NCI-H82 (cell line): ENCODE measurements at regions not wholly inside any gene's neighbourhood (a gene's known extent, or its start where the extent isn't known, plus 50 kb on each side); places are given as distances from the start of the nearest gene placed in this dataset.
A peak's percentile ranks its signal among the peaks of the same experiment; 100 is the strongest.
"Not testable (repeated sequence)": the region's sequence is repeated elsewhere in the genome, so short reads cannot be mapped to it uniquely, and the experiment has no call there.

Experiments
- DNase-seq: peaks from one replicate; lab custom pipeline; 2025; lab: John Stamatoyannopoulos, UW

DNA sequence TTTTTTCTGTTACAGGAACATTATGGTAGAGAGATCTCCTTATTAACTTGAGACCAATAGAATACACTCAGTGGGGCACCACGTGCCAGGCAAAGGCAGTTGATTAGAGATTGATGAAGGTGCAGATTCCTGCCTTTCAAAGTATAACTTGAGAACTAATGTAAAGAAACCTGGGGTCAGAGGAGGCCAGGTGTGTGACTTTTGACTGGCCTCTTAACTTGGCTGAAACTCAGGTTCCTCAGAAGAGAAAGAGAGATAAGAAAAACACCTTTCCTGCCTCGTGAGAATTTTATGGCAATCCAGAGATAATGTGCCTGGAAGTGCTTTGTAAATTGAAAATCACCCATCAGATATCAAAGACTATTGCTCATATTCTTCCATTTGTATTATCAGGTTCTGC lies 110.7 kb upstream of the GZMB start:
- no peak for DNase-seq

DNA sequence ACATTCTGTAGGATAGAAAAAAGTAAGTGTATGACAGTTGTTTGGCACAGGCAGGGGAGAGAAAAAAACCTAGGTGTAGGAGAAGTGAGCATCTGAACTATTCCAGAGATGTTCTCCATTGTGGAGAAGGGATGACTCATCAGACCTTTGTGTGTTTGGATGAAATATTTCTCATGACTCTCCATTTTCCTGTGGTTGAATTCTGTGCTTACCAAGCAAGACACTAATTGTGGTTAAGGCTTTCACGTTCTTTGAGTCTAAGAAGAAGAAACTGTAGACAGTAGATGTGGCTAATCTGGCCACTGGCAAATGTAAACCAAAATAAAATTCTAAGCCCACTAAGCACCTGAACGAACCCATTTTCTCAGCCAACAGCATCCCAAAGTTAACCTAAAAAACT lies 107.9 kb upstream of the GZMB start:
- no peak for DNase-seq

DNA sequence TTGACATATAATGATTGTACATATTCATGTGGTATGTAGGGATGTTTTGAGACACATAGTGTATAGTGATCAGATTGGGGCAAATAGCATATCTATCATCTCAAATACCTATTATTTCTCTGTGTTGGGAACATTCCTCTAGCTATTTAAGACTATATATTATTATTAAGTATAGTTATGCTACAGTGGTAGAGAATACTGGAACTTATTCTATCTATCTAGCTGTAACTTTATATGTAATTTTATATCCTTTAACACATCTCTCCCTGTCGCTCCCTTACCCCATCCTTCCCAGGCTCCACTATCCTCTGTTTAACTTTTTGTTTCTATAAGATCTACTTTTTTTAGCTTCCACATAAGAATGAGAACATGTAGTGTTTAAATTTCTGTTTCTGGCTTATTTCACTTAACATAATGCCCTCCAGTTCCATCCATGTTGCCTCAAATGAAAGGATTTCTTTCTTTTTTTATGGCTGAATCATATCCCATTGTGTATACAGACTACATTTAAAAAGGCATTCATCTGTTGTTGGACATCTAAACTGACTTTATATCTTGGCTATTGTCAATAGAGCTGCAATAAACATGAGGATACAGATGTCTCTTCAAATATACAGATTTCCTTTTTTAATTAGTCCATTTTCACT lies 102.1 kb upstream of the GZMB start:
- DNase-seq = no peak

DNA sequence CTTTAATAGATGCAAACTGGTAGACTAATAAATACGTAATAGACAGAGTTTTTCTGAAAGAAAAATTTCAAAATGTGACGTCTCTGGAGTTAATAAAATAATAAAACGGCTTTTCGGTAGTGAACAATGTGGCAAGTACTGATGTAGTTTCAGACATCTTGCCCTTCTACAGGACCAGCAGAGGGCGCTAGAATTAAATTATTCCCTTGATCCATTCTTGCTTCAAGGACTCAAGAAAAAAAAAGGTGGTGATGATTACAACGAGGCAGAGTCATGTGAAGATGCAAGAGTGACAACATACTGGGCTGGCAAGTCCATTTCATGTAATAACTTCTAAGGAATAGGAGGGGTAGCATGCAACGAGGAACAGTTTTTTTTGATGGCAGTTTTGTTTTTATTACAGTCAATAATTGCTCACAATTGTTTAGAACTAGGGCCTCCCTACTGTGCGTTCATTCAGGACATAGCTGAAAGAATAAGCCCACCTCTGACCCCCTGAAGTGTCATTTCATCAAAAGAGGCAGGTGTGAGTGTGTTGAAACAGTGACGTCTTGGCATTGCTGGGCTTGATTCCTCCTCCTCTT lies 101.0 kb upstream of the GZMB start:
- peak; percentile 78 for DNase-seq

DNA sequence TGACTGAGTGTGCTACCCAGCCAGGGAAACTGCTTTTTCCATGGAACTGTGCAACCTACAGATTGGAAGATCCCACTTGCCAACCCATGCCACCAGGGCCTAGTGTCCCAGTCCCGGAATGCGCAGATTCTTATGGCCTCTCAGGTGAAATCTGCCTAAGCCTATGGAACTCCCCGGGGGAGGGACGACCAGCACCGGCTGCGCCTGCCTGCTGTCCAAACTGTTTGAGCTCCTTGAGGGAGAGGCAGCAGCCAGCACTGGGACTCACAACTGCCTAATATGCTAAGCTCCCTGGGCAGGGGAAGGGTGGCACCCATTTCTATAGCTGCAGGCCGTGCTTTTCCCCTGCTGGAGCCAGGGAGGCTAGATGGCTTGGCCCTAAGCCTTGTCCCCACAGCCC lies 92.5 kb upstream of the GZMB start:
- no peak for DNase-seq

DNA sequence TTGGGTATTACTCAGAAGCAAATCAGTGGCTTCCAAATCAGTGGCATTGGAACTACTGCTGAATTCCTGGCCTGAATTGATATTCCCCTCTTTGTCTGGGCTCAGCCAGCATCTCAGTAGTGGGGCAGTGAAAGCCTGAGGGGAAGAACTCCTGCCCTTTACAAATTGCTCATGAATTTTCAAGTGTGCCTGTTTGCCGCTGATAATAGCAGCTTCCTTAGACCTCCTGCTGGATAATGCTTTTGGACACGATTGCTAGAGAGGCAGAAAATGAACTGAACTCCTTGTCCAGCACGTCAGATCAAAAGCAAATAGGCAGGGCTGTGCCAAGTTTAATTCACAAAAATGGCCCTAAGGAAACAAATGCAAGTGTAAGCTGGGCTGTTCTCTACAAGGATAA lies 91.3 kb upstream of the GZMB start:
- no peak for DNase-seq

DNA sequence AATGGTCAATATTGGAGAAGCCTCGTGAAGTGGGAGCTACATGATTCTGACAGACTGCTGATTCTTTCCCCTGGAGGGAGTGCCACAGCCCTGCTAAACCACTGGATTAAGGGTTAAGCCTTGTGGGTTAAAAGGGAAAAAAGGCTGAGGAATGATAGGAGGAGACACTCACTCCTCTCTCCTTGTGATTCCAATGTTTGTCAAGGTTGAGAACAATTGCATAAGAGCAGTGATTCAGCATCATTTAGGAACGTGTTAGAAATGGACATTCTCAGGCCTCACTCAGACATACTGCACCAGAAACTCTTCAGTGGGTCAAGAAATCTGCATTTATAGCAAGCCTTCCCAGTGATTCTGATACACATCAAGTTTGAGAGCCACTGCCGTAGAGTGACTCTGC lies 87.8 kb upstream of the GZMB start:
- peak; percentile 12 for DNase-seq

DNA sequence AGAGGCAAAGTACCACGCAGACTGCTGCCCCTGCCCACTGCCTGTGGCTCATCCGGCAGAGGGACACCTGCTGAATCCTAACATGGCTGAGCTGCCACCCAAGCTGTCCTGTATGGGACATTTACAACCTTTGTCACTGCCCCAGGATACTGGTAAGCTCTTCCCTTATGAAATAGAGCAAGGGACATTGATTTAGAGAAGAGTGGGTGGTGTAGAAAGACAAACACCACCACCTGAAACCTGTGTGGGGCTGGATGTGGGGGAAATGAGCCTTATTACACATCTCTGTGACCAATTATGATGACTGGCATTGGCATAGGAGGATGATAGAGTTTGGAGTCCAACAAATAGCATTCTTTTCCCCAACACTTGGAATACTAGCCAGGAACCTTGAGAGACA lies 81.2 kb upstream of the GZMB start:
- DNase-seq = no peak

DNA sequence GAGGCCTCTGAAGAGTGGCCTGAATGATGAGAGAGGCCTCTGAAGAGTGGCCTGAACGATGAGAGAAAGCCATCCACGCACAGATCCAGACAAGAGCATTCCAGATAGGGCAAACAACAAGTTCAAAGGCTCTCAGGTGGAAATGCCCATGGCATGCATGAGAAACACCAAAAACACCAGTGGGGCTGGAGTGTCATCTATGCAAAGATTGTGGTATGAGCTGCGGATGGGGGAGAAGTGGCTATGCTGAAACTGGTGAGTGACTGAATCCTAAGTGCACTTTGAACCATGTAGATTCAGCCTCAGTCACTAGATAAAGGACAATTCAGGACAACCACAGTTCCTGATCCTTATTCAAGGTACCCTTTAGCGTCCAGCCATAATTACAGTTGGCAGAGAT lies 79.4 kb upstream of the GZMB start:
- no peak for DNase-seq

DNA sequence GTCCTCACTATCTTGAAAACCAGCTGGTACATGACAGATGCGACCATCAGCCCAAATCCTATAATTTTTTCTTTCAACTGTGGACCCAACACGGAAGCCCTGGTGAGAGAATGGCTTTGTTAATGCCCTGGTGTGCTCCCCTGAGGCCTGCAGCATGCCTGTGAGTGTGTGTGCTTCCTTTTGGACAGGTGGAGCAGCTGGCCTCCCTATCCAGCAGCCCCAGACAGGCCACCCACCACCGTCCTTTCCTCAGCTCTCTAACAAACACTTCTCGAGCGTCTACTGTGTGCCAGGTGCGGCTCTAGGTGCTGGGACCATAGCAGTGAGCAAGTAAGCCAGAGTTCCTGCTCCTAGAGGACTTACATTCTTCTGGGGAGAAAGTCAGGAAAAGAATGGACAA lies 78.9 kb upstream of the GZMB start:
- peak; percentile 46 for DNase-seq

DNA sequence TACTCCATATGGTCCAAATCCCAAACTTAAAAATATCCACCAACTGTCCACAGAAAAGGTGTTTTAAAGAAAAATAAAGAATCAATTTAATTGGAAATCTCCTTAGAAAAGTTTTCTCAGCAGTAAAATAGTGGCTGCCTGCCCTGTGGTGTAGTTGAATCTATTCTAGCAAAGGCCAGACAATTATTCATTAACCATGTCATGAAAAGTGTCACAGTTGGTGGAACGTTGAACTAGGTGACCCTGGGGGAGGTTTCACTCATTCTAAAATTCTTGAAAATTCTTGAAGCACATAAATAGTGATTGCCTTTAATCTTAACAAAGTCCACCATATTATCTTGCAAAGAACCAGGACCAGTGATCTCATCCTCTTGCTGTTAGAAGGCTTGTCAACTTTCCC lies 78.4 kb upstream of the GZMB start:
- no peak for DNase-seq

DNA sequence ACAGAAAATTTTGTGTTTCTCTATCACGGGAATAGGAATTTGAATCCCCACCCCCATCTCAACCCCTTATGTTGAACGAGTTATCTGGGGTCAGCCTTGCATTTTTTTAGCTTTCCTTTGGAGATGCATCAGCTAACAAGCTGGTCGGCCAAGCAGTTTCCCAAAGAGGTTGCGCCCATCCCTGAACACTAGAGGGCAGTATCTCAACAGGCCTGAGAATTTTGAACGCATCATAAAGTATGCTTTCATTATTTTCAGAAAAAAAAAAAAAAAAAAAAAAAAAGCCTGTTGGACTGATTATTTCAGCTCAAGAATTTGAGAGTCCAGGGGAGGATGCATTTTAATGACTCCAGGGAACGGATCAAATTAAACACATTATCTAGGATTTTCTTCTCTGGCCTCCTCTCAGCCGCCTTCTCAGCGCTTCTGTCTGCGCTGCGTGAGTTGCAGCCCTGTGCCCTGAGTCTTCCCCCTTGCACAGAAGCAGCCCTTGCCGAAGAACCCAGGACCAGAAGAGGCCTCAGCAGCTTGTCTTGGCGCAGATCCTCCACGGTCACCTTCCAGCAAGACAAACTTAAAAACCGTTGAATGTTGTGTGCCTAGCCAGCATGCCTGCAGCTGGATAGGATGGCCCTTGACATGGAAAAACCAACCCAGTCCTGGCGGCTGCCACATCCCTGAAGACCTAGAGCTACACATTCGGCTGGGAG lies 76.6 kb upstream of the GZMB start:
- peak; percentile 50 for DNase-seq

DNA sequence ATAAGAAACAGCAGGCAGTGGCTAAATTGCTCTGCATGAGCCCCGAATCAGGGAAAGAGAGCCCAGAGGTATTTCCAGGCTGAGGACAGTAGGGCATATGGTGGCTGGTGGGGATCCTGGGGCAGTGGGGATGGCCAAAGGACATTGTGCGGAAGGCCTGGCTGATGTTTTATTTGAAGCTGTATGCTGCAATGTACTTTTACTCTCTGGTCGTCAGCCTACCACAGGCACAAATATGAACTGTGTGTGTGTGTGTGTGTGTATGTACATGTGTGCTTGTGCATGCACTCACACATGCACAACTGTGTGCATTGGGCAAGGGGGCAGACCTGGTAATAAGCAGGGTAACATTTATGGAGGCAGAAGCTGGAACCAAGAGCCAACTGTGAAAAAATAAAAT lies 74.7 kb upstream of the GZMB start:
- DNase-seq = no peak

DNA sequence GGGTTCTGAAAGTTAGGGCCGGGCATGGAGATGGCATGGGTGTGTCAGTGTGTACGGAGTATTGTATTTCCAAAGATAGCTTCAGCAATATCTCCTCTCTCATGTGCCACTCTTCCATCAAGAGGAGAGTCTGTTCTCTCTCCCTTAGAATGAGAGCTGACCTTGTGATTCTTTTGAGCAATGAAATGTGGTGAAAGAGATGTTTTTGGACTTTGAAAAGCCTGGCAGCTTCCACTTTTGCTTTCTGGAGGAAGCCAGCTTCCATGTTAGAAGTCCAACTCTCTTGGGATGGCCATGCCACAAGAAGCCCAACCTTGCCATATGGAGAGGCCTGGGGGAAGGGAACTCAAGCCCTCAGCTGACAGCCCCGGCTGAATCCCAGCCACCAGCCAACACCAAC lies 72.4 kb upstream of the GZMB start:
- DNase-seq = no peak

DNA sequence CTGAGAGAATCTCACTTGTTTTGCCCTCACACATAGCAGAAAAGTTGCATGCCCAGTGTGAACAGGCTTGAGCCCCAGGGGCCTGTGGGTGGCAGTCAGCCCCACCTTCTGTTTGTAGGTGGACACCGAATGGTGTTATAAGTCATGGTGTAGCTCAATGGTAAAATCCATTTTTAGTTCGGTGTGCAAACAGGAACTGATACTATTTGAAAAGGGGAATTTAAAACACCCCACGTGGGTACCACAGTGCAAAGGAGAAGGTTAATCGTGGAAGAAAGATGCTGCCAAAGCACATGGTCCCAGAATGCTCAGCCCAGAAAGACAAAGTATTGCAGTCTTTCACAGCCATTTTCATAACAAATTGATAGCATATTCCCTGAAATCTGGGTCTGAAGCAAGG lies 71.8 kb upstream of the GZMB start:
- DNase-seq = no peak

DNA sequence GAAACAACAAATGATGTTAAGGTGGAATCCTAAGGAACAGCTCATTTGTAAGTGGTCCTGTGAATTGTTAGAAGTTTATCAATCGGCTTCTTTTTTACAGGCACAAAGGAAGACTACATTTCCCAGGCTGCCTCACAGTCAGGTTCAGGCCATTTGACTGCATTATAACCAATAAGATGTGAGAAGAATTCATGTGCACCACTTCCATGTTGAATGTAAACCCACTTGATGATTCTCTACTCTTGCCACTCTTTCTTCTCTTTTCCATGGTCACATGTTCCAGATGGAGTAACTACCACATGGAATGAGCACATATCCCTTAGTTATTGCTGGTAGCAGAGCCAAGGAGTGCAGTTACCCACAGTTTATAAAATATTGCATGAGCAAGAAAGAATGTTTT lies 67.1 kb upstream of the GZMB start:
- DNase-seq = peak; percentile 0

DNA sequence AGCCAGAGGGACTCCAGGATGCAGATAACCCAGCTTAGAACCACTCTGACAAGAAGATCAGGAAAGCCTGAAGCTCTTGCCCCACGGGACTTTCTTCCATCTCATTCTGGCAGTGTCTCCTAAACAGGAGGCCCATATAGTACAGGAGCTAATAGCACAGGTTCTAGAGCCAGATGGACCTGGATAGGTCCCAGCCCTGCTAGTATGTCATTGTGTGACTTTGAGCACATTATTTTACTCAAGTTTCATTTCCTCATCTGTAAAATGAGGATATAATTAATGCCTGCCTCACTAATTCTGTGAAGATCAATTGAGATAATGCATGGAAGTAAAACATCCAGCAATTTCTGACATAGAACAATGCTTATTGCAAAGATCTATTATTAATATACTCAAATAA lies 66.5 kb upstream of the GZMB start:
- DNase-seq = peak; percentile 6

DNA sequence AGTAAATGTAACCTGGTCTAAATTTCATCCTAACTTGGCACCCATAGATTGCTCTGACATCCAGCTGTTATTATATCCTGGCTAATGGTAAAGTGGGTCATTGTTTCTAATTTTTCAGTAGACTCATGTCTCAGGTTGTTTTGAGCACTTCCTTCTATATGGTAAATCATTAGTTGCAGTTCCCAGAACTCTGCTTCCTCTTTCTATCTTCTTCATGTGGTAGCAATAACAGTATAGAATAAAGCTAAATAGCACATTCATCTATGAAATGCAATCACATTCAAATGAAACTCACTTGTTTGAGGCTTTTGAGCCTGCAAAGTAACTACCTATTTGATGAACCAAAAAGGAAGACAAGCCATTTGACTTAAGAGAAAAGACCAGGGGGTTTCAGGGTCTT lies 65.1 kb upstream of the GZMB start:
- no peak for DNase-seq

DNA sequence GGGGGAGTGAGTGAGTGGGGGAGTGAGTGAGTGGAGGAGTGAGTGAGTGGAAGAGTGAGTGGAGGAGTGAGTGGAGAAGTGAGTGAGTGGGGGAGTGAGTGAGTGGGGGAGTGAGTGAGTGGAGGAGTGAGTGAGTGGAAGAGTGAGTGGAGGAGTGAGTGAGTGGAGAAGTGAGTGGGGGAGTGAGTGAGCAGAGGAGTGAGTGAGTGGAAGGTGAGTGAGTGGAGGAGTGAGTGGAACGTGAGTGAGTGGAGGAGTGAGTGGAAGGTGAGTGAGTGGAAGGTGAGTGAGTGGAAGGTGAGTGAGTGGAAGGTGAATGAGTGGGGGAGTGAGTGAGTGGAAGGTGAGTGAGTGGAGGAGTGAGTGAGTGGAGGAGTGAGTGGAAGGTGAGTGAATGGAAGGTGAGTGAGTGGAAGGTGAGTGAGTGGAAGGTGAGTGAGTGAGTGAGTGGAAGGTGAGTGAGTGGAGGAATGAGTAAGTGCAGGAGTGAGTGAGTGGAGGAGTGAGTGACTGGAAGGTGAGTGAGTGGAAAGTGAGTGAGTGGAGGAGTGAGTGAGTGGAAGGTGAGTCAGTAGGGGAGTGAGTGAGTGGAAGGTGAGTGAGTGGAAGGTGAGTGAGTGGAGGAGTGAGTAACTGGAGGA lies 62.4 kb upstream of the GZMB start:
- not testable (repeated sequence) for DNase-seq

DNA sequence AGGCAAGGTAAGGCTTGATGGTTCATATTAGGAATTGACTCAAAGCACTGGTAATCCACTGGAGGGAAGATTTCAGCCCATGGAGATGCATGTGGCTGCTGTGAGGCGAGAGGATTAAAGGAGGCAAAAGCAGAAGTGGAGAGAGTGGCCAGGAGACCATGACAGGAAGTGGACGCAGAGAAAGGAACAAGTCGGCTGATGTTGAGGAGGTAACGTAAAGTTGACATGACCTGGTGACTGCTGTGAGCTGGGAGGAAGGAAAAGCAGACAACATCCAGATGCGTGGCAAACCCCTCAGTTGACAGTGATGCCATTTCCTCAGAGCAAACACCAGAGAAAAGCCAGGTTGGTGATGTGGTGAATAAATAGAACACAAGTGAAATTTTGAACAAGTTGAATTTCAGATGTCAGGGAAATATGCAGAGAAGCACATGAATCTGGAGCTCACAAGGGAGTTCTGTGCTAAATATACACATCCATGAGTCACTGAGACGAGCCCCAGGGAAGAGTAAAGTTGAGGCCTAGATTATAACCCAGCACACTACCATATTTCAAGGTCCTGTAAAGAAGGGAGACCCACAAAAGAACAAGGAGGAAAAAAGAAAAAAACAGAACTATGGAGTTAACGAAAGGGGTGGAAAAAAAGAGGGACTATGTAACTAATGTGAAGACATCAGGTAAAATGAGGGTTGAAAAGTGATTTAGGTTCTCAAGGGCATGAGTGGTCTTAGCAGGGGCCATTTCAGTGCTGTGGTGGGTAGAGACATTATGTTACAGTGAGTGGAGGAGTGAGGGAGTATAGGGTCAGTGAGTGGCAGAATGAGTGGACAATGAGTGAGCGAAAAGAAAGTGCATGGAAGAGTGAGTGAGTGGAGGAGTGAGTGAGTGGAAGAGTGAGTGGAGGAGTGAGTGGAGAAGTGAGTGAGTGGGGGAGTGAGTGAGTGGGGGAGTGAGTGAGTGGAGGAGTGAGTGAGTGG lies 61.6 kb upstream of the GZMB start:
- DNase-seq = no peak

DNA sequence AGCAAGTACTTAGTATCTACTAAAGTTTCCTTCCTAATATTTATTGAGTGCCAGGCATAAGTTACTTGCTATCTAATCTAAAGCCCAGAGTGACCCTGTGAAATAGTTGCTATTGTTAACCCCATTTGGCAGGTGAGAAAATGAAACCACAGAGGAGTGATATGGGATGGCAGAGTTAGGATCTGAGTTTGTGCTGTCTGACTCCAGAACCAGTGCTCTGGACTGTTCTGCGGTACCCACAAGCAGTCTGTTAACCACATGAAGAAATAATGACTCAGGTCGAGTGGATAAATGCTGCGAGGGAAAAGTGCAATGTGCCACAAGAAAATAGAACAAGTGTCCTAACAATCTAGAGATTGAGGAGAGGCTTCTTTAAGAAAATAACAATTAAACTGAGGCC lies 60.7 kb upstream of the GZMB start:
- no peak for DNase-seq

DNA sequence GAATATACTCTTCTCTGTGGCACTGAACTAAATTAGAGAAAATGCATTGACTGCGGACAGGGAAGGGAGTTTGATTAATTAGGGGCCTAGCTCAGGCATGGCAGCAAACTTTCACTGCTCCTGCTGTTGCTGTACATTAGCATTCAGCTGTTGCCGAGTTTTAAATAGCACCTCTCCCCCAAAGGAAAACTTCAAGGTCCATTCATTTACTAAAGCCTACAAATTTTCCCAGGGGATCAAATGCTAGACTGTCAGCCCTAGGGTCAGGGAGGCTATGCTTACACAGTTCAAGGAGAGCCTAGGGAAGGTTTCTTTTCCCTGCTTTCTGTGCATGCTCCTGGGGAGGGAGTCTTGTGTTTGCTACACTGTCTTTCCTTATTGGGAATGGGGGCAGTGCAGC lies 60.0 kb upstream of the GZMB start:
- DNase-seq = no peak
